GM13977 (cell line): ENCODE measurements at regions not wholly inside any gene's neighbourhood (a gene's known extent, or its start where the extent isn't known, plus 50 kb on each side); places are given as distances from the start of the nearest gene placed in this dataset.

Source experiments
- DNase-seq: peaks from one replicate; pipeline ENCODE4 v3.0.0; 2012; ENCODE audit warnings: low spot score
- in situ Hi-C: fragments of 300-500 bp; cut with MboI; formaldehyde crosslinking; loops from one replicate; pipeline ENCODE4 v1.12.0; 2022; ENCODE audit warnings: low sequenced_read_pairs, low pct_unique_long_range_greater_than_20kb, mixed read lengths, inconsistent platforms; ENCODE audit not compliant: unreplicated experiment
- TF ChIP-seq, protein P1 (sequence below): IDR thresholded peaks from 2 replicates; pipeline ENCODE4 v1.5.1; 2012; ENCODE audit warnings: mild to moderate bottlenecking, control low read depth; ENCODE audit not compliant: insufficient read depth; ENCODE audit errors: extremely low read depth, missing control alignments

DNA sequence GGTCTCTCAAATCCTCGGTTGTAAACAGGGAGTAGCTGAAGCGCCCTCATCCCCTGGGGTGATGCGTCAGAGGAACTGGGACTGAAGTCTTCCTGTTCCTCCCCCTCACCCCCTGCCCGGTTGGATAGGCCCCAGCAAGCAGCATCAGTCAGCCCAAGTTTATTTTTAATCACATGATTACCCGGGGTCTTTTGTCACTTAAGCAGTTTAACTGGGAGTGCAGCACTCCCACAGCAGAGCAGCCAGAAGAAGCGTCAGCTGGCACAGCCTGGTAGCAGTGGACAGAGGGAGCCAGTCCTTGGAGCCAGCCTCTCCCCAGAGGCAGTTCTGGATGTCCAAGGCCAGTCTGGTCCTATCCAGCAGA lies 342.1 kb downstream of the CTTN start:
- no peak for DNase-seq
- TF ChIP-seq, protein P1, sequence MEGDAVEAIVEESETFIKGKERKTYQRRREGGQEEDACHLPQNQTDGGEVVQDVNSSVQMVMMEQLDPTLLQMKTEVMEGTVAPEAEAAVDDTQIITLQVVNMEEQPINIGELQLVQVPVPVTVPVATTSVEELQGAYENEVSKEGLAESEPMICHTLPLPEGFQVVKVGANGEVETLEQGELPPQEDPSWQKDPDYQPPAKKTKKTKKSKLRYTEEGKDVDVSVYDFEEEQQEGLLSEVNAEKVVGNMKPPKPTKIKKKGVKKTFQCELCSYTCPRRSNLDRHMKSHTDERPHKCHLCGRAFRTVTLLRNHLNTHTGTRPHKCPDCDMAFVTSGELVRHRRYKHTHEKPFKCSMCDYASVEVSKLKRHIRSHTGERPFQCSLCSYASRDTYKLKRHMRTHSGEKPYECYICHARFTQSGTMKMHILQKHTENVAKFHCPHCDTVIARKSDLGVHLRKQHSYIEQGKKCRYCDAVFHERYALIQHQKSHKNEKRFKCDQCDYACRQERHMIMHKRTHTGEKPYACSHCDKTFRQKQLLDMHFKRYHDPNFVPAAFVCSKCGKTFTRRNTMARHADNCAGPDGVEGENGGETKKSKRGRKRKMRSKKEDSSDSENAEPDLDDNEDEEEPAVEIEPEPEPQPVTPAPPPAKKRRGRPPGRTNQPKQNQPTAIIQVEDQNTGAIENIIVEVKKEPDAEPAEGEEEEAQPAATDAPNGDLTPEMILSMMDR = no peak
- in situ Hi-C loops = no loop called here

DNA sequence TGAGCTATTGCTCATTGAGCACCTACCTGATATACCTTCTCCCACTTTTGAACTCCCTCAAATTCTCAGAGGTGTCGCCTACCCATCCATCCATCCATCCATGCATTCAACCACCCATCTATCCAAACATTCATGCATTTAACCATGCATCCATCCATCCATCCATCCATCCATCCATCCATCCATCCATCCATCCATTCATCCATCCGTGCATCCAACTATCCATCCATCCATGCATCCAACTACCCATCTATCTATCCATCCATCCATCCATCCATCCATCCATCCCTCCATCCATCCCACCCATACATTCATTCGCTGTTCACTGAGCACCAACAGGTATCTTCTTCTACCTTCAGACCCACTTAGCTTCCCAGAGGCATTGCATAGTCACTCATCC lies 342.8 kb downstream of the CTTN start:
- in situ Hi-C loops = no loop called here
- TF ChIP-seq, protein P1 = no peak
- DNase-seq = no peak

DNA sequence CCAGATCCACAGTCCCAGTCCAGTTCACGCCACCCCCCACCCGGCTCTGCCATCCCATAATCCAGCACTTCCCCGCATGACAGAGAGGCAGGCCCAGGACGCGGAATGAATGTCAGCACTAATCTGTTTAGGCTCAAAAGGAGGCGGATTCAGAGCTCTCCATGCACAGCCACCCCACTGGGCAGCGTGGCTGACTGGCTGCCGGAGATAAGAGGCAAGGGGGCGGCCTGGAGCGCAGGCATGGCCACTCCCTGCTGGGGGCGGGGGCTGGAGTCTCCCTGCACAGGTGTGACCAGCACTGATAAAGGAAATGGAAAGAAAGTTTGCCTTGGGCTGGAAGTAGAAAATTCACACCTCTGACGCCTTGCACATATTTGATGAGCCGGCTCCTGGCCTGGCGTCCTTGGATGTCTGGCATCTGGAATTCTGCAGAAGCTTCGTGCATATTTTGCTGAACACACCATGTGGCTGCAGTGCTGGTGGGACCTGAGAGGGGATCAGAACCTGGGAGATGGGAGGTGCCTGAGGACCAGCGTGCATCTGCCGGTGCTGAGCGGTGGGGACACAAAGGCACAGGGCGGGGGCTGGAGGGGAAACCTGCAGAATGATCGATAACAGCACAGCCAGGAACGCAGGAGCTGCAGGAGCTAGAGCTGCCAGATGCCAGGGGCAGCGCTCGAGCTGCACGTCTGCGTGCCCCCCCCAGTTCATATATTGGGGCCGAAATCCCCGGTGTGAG lies 344.4 kb downstream of the CTTN start:
- TF ChIP-seq, protein P1 = no peak
- in situ Hi-C loops = no loop called here
- no peak for DNase-seq

DNA sequence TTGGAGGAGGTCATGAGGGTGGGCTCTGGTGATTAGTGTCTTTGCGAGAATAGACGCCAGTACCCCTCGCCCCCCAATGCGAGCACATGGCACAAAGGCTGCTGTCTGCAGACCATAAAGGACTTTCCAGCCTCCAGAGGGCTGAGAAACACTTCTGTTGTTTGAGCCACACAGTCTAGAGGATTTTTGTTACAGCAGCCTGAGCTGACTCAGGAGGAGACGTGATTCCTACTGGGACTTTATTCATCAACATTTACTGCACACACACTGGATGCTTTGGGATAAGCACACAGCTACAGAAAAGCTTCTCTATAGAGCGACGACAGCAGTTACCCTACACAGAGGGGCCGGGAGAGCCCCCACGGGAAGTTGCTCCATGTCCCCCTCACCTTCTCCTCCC lies 345.0 kb downstream of the CTTN start:
- in situ Hi-C loops = no loop called here
- DNase-seq = no peak
- TF ChIP-seq, protein P1 = no peak

DNA sequence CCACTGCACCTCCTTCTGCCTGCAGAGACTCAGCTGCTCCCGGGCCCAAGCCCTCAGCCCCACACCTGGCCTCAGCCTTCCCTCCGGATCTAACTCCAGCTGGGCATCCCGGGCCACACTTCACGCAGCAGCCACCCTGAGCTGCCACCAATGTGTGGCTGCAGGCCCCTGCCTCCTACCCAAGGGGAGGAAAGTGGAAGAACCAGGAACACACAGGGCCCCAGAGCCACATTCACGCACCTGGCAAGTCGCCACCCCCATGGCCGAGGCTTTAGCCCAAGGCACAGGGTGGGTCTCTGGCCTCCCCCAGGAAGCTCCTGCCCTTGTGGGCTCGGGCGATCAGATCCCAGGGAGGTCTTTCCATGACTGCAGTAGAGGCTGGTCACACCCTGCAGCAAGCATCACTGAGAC lies 345.6 kb downstream of the CTTN start:
- in situ Hi-C loops = no loop called here
- no peak for DNase-seq
- TF ChIP-seq, protein P1 = no peak

DNA sequence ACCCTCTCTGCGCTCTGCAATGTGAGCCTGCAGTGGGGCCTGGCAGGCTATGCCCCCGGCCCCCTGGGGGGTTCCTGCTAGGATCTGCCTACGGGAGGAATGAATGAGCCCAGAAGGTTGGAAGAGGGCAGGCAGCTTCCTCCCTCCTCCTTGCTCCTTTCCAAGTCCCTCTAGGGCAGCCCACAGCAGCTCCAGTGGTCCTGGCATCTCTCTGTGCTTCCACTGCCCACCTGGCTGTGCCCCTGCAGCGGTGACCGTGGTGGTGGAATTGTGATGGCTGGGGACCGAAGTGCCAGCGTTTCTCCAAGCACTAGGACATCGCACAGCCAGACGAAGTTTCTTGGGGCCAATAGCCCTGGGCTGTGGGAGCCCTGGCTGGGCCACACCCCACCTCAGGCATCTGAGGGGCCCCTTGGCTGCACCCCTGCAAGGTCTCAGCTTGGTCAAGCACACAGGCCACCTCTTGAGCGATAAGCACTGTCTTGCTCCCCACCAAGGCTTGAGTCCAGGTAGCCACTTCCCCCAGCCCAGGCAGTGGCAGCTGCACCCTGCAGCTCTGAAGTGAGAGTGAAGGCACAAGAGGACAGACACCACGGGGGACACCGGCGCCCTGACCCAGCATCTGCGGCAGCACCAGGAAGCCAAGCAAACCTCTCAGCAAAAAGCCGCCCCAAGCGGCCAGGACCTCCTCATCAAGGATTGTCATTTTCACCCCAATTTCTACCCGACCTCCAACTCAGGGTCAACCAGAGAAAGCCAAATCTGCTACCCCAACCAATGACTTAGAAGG lies 346.3 kb downstream of the CTTN start:
- TF ChIP-seq, protein P1 = no peak
- DNase-seq = no peak
- in situ Hi-C loops = no loop called here
